NT2/D1 (cell line): ENCODE measurements at regions not wholly inside any gene's neighbourhood (a gene's known extent, or its start where the extent isn't known, plus 50 kb on each side); places are given as distances from the start of the nearest gene placed in this dataset.

Source experiments
- YY1 ChIP-seq: IDR thresholded peaks from 2 replicates; pipeline ENCODE4 v1.6.1; 2011; ENCODE audit not compliant: insufficient read length, insufficient read depth
- ZNF274 ChIP-seq: IDR thresholded peaks from 2 replicates; pipeline ENCODE4 v1.6.1; 2011; ENCODE audit warnings: mild to moderate bottlenecking, low read depth, low read length

- TF ChIP-seq YY1 (no peak), ZNF274 (no peak)
Measured at GRCh38 chr10:118513174-118513573, 82.3 kb downstream of the PRLHR start.
